HG03097 (cell line): ENCODE measurements at regions not wholly inside any gene's neighbourhood (a gene's known extent, or its start where the extent isn't known, plus 50 kb on each side); places are given as distances from the start of the nearest gene placed in this dataset.

ENCODE experiments used
- ATAC-seq: cut with Tn5 transposase; IDR thresholded peaks from one replicate; pipeline ENCODE4 v1.9.1; 2021; ENCODE audit not compliant: unreplicated experiment, low FRiP score

DNA sequence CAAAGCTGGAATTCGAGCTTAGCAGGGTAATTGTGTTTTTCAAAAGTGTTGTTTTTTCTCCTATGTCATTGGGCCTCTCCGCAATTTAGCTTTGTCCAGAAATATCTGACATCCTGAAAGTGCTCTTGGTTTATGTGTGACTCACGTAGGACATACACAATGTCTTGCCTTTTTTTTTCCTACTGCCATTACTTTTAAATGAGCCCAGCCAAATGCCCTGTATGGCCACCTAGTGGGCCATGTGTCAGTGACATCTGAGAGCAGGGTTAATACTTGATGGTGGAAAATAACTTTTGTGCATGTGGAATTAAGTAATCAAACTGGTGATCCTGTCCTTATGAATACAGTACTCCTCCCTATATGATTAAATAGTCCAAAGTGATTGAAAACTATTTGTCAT lies 1411.1 kb upstream of the TENM3 start:
- ATAC-seq, result no peak

GRCh38 chr4:180840142-180840541 lies 1403.1 kb upstream of the TENM3 start:
- no peak for ATAC-seq

GRCh38 chr4:180850318-180850940 lies 1392.8 kb upstream of the TENM3 start:
- ATAC-seq, result no peak

DNA sequence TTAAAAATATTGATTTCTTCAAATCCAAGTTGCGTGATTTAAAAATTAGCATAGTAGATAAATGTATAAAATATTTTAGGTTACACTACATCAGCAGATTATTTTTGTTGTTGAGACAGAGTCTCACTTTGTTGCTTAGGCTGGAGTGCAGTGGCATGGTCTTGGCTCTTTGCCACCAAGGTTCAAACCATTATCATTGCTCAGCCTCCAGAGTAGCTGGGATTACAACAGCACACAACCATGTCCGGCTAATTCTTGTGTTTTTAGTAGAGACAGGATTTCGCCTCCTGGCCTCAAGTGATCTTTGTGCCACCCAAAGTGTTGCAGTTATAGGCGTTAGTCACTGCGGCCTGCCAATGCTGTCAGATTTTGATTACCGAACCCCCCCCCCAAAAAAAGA lies 1390.5 kb upstream of the TENM3 start:
- no peak for ATAC-seq

GRCh38 chr4:180855184-180855583 lies 1388.0 kb upstream of the TENM3 start:
- ATAC-seq, result no peak

- ATAC-seq, result no peak
These were observed 1383.0 kb upstream of the TENM3 start for GRCh38 chr4:180860089-180860720.

DNA sequence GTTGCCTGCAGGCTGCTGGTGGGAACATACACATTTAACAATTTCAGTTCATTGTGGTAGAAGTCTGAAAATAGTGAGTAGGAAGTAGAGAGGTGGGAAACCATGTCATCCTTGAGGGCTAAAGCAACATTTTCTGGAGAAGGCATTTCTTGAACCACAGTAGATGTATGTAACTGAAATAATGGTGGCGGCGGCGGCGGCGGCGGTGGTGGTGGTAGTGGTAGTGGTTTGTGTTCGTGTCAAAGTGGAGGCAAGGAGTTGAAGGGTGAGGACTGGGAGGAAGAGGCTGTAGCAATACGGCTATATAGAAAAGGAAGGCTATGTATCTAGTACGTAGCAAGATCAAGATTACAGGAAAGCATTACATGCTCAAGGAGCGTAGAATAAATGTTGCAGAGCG lies 1381.6 kb upstream of the TENM3 start:
- ATAC-seq, result no peak

DNA sequence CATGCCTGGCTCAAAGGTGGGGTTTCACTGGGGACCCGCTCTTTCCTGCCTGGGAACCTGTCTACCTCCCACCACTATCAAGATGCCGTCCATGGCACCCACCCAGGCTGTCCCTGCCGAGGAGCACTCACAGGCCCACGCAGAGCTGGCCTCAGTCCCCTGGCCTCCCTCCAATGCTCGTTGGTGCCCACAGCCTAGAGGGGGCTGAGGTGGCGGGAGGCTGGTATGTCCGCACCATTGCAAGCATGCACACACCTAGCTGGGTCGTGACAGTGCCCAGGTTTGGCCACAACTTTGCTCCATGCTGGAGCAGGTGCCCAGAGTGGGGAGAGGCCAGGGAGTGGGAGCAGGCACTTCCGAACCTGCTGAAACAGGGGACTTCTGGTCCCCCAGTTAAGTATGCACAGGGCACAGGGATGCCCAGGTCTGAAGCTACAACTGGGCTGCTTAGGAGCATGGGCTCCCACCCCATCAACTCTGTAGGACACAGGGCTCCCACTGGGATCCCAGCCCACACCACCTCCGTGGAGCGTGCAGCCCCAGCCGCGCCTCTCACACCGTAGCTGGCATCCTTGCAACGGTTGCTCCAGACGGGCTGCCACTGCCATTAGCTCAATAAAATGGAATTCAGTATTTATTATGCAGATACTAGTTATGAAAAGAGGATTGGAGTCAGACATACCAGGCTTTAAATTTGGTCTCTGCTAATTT lies 1376.1 kb upstream of the TENM3 start:
- no peak for ATAC-seq

GRCh38 chr4:180870623-180871022 lies 1372.6 kb upstream of the TENM3 start:
- no peak for ATAC-seq

GRCh38 chr4:180898305-180898704 lies 1344.9 kb upstream of the TENM3 start:
- no peak for ATAC-seq

- ATAC-seq, result no peak
These were observed 1342.4 kb upstream of the TENM3 start for GRCh38 chr4:180900781-180901180.

DNA sequence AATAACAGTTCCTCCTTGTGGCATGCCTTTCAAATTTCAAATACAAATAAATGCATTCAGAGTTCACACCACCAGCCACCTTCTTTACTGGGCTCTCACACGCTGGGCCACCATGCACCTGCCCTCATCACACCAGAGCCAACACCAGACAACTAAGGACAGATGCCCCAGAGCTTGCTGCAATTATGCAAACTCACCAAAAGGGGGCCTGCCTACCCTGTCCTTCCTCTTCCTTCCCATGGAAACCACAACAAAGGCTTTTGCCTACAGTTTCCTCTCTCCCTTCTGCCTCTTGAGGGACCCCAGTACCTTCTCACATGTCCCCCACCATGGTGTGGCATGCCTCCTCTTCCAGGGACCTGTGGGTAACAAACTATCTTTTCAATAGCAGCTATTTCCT lies 1333.9 kb upstream of the TENM3 start:
- ATAC-seq, result no peak

- no peak for ATAC-seq
These were observed 1329.5 kb upstream of the TENM3 start for GRCh38 chr4:180913750-180914149.

DNA sequence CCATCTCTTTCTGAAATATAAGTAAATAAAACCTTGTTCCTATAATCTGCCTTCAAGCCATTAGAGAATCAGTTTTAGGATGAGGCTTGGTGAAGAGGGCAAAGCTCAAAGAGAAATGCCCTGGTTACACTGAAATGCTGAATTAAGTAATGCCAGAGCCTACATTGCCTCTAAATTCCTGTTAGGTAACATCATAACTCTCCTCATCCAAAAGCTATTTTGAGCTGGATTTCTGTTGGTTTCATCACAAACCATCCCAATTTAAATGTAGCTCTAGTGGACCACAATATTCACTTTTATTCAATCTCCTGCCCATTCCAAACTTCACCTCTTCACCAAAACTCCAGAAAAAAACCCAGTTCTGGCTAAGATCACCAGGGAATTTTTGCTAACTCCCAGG lies 1319.7 kb upstream of the TENM3 start:
- no peak for ATAC-seq

DNA sequence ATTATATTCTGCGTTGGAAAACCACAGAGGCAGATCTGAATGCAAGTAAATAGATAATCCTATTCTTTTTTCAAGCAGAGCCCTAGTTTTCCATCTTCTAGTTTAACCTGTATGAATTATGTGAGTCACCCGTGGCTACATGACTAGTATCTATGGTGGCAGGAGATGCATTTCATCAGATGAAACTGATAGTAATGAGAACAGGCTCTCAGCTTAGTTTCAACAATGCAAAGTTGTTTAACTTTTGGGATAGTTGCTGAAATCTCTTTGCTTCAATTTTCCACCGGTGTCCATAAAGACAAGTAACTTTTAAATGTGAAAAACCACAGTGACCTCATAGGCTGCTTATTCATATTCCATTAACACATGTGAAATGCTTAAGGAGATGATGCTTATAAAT lies 1317.4 kb upstream of the TENM3 start:
- no peak for ATAC-seq

DNA sequence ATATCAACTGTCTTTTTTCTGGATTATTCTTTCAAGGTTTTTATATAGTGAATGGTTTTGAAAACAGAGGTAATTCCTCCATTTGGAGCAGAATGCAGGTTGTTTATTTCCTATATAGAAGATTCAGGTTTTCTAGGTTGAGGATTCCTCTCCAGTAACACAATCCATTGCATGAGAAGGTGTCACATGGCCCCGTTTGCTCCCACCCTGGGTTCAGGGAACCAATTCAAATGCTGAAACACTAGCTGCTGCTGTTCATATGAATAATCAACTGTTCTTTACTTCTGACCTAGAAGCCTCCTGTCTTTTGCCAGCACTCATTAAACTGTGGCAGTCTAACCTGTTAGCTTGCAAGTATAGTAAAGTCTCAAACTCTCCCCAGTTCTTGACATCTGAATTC lies 1316.9 kb upstream of the TENM3 start:
- ATAC-seq, result no peak

GRCh38 chr4:180932370-180933001 lies 1310.7 kb upstream of the TENM3 start:
- no peak for ATAC-seq

DNA sequence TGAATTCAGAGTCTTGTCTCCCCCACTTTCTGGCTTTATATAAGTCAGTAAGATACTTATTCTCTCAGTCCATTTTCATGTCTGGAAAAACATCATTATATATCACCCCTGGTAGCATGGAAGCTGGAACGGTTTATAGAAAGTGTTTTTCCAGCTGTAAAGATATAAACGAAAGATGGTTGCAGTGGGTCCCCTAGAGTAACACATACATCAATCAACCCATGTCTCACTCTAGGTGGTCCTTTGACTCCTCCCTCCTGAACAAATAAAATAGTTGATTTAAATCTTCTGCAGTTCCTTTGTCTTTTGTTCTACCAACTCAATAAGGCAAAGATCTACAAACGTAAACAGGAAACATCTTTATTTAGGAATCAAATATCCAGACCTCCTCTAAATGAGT lies 1306.1 kb upstream of the TENM3 start:
- no peak for ATAC-seq

DNA sequence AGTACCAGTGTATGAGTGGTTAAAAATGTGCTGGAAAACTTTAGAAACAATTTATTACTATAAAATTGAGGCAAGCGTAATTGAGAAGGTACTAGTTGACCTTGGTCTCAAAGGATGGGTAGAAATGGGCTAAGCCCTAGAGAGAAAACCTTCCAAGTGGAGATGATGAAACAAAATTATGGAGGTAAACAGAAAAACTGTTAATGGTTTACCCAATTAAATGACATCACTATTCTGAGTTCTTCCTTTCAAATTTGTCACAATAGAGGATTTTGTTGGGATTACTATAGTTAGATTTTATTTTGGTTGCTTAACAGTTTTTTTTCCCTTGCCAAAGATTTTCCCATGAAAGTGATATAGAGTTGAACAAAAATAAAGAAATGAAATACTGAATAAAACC lies 1302.5 kb upstream of the TENM3 start:
- no peak for ATAC-seq

DNA sequence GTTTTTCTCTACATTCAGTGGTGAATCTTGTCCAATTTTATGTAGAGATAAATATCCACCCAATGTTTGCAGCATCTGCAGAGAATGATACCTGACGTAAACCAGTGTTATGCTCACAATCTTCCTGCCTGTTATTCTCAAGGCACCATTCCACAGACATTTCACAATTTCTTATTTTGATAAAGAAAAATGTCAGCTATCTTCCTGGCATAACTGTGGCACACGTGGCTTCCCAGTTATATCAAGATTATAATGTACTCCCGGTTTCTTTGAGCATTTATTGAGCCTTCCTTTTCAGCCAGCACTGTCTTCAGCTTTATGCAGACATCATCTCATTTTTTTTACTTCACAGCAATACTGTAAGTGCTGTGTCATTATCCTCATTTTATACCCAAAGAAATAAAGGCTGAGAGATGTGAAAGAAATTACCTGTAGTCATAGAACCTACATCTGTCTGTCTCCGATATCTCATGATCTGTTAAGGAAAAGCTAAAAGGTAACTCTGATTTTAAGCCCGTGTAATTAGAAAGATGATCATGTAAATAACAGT lies 1300.8 kb upstream of the TENM3 start:
- no peak for ATAC-seq

DNA sequence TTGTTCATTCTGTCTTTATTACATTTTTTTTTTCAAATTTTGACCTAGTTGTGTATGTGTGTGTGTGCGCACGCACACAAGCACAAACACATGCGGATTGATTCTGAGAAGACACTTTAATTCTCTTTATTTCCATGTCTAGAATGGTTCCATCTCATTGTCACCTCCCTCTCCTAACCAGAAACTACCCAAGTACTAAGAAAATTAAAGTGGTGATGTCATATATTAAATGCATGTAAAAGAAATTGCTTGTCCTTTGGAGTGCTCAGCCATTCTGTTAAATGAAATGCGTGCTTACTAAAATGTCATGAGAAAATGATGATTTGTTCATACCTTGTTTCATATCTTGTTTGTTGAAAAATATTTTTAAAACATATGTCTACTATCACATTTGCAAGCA lies 1297.0 kb upstream of the TENM3 start:
- ATAC-seq, result no peak
